ENCODE measurements at regions not wholly inside any gene's neighbourhood (a gene's known extent, or its start where the extent isn't known, plus 50 kb on each side); places are given as distances from the start of the nearest gene placed in this dataset.

- ATAC-seq = no peak
Measured at GRCh38 chr9:111193095-111193494, 136.9 kb downstream of the OR2K2 start.

GRCh38 chr9:111192650-111193049 lies 137.4 kb downstream of the OR2K2 start:
- no peak for DNase-seq
- 28% methylated on average over 2 of the region's 2 CpGs for WGBS
- Histone ChIP-seq H3K27ac (ENCODE audit: low read length) (no peak overlapping the region), H3K9me3 (ENCODE audit: control insufficient read depth, low read length) (no peaks in the 10 kb centered on the region), H3K4me3 (ENCODE audit: low read length) (no peak overlapping the region), H3K4me1 (ENCODE audit: control insufficient read depth, insufficient read depth, low read length) (no peaks in the 10 kb centered on the region), H3K27me3 (ENCODE audit: control insufficient read depth, insufficient read depth) (no peaks in the 10 kb centered on the region)
- ATAC-seq = no peak
- intact Hi-C loops (cut with DNase I) = no loop called here

More at GRCh38 chr9:111193095-111193494, 136.9 kb downstream of the OR2K2 start:
- Histone ChIP-seq H3K4me1 (ENCODE audit: control insufficient read depth, insufficient read depth, low read length) (no peaks in the 10 kb centered on the region), H3K9me3 (ENCODE audit: control insufficient read depth, low read length) (no peaks in the 10 kb centered on the region), H3K27ac (ENCODE audit: low read length) (no peak overlapping the region), H3K4me3 (ENCODE audit: low read length) (no peak overlapping the region), H3K27me3 (ENCODE audit: control insufficient read depth, insufficient read depth) (no peaks in the 10 kb centered on the region)
- intact Hi-C loops (cut with DNase I) = no loop called here
- no peak for DNase-seq

DNA sequence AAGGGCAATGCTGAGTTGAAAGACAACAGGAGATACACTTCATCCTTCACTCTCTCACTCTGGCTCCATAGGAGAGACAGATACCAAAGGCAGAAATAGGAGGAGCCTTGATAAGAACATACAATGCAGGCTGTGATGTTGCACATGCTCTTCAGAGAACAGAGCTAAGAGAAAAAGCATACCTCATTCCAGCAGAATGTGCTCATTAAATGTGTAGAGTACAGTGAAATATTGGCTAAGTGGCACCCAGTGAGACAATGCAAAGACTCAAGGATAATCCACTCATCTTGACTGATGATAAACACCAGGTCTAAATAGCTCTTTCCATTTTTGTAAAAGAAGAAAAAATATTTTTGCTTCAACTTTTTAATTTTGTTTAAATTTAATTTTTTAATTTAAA lies 139.7 kb downstream of the OR2K2 start:
- Histone ChIP-seq H3K4me1 (ENCODE audit: control insufficient read depth, insufficient read depth, low read length) (no peaks in the 10 kb centered on the region), H3K9me3 (ENCODE audit: control insufficient read depth, low read length) (no peaks in the 10 kb centered on the region), H3K27me3 (ENCODE audit: control insufficient read depth, insufficient read depth) (no peaks in the 10 kb centered on the region), H3K27ac (ENCODE audit: low read length) (no peak overlapping the region), H3K4me3 (ENCODE audit: low read length) (no peak overlapping the region)
- intact Hi-C loops (cut with DNase I) = no loop called here
- DNase-seq (no peak), ATAC-seq (no peak)

- H3K4me3 ChIP-seq (ENCODE audit: low read length) = no peak overlapping the region
- no peaks in the 10 kb centered on the region for H3K9me3 ChIP-seq (ENCODE audit: control insufficient read depth, low read length)
- DNase-seq (no peak), ATAC-seq (no peak)
- no peaks in the 10 kb centered on the region for H3K27me3 ChIP-seq (ENCODE audit: control insufficient read depth, insufficient read depth)
- no peaks in the 10 kb centered on the region for H3K4me1 ChIP-seq (ENCODE audit: control insufficient read depth, insufficient read depth, low read length)
- WGBS = 96% methylated on average over 1 of the region's 1 CpG
- intact Hi-C loops (cut with DNase I) = no loop called here
- no peak overlapping the region for H3K27ac ChIP-seq (ENCODE audit: low read length)
Measured at GRCh38 chr9:111187376-111187775, 142.6 kb downstream of the OR2K2 start.

GRCh38 chr9:111186021-111186530 lies 143.9 kb downstream of the OR2K2 start:
- Histone ChIP-seq H3K4me1 (ENCODE audit: control insufficient read depth, insufficient read depth, low read length) (no peaks in the 10 kb centered on the region), H3K27ac (ENCODE audit: low read length) (no peak overlapping the region), H3K4me3 (ENCODE audit: low read length) (no peak overlapping the region), H3K27me3 (ENCODE audit: control insufficient read depth, insufficient read depth) (no peaks in the 10 kb centered on the region), H3K9me3 (ENCODE audit: control insufficient read depth, low read length) (no peaks in the 10 kb centered on the region)
- WGBS = 90% methylated on average over 1 of the region's 1 CpG
- DNase-seq (no peak), ATAC-seq (no peak)
- intact Hi-C loops (cut with DNase I) = no loop called here

DNA sequence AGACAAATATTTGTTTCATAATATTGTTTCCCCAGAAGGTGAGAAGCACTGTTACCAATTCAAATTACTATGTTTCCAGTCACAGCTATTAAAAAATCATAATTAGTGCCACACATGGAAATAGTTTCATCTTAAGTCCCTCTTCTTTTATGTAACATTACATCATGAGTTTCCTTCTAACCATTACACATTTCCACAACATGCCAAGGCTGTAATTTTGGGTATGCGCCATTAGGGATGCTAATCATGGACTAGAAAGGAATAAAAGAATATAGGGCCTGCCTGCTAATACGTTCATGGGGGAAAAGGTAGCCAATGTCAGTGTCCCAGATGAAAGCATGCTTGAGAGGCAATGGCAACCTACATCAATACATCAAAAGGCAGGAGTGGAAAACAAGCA lies 142.5 kb upstream of the LPAR1 start:
- H3K4me1 ChIP-seq (ENCODE audit: control insufficient read depth, insufficient read depth, low read length) = peaks cover 1% of the 10 kb centered on the region
- DNase-seq = no peak
- no peaks in the 10 kb centered on the region for H3K9me3 ChIP-seq (ENCODE audit: control insufficient read depth, low read length)
- H3K27me3 ChIP-seq (ENCODE audit: control insufficient read depth, insufficient read depth) = no peaks in the 10 kb centered on the region
- no peak overlapping the region for H3K4me3 ChIP-seq (ENCODE audit: low read length)
- intact Hi-C loops (cut with DNase I) = no loop called here
- no peak overlapping the region for H3K27ac ChIP-seq (ENCODE audit: low read length)
- ATAC-seq = no peak
- WGBS = 89% methylated on average over 2 of the region's 2 CpGs

- no peak overlapping the region for H3K4me3 ChIP-seq (ENCODE audit: low read length)
- no peaks in the 10 kb centered on the region for H3K9me3 ChIP-seq (ENCODE audit: control insufficient read depth, low read length)
- intact Hi-C loops (cut with DNase I) = no loop called here
- WGBS = 73% methylated on average over 5 of the region's 5 CpGs
- ATAC-seq (no peak), DNase-seq (peak in 1 of 3 donors; percentile 41)
- peaks cover 1% of the 10 kb centered on the region for H3K4me1 ChIP-seq (ENCODE audit: control insufficient read depth, insufficient read depth, low read length)
- no peaks in the 10 kb centered on the region for H3K27me3 ChIP-seq (ENCODE audit: control insufficient read depth, insufficient read depth)
- H3K27ac ChIP-seq (ENCODE audit: low read length) = no peak overlapping the region
Measured at GRCh38 chr9:111179577-111179976, 141.3 kb upstream of the LPAR1 start.

GRCh38 chr9:111178331-111179055 lies 140.2 kb upstream of the LPAR1 start:
- Histone ChIP-seq H3K4me1 (ENCODE audit: control insufficient read depth, insufficient read depth, low read length) (peaks cover 1% of the 10 kb centered on the region), H3K4me3 (ENCODE audit: low read length) (no peak overlapping the region), H3K9me3 (ENCODE audit: control insufficient read depth, low read length) (no peaks in the 10 kb centered on the region), H3K27ac (ENCODE audit: low read length) (no peak overlapping the region), H3K27me3 (ENCODE audit: control insufficient read depth, insufficient read depth) (no peaks in the 10 kb centered on the region)
- intact Hi-C loops (cut with DNase I) = no loop called here
- peak in 1 of 3 donors; percentile 26 for DNase-seq
- ATAC-seq = no peak
- WGBS = 43% methylated on average over 9 of the region's 9 CpGs

DNA sequence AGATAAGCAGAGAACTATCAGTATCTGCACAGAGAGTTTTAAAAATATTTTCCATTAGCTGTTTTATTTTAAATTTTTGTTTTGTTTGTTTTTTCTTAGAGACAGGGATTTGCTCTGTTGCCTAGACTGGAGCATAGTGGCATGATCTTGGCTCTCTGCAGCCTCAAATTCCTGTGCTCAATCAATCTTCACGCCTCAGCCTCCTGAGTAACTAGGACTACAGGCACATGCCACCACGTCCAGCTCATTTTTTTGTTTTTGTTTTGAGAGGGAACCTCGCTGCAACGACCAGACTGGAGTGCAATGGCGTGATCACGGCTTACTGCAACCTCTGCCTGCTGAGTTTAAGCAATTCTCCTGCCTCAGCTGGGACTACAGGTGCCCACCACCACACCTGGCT lies 138.2 kb upstream of the LPAR1 start:
- Histone ChIP-seq H3K4me3 (ENCODE audit: low read length) (no peak overlapping the region), H3K27ac (ENCODE audit: low read length) (no peak overlapping the region), H3K27me3 (ENCODE audit: control insufficient read depth, insufficient read depth) (no peaks in the 10 kb centered on the region), H3K4me1 (ENCODE audit: control insufficient read depth, insufficient read depth, low read length) (peaks cover 1% of the 10 kb centered on the region), H3K9me3 (ENCODE audit: control insufficient read depth, low read length) (no peaks in the 10 kb centered on the region)
- WGBS = 80% methylated on average over 6 of the region's 6 CpGs
- ATAC-seq (no peak), DNase-seq (no peak)
- intact Hi-C loops (cut with DNase I) = no loop called here

DNA sequence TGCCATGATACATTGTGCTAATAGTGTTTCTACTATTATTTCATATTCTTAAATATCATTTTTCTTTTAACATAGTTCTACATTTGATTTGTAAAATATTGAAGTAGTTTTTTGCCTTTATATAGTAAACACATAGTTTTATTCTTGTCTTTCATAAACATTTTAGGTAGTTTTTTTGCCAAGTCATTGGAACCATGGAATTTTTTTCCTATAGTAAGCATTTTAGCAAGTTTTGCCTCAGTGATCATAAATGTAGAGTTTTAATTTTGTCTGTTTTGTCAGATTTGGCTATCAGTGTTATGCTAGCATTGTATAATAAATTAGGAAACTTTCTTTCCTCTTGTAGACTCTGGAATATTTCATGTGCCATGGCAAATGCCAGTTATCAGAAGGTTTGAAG lies 137.1 kb upstream of the LPAR1 start:
- Histone ChIP-seq H3K4me1 (ENCODE audit: control insufficient read depth, insufficient read depth, low read length) (peaks cover 1% of the 10 kb centered on the region), H3K27ac (ENCODE audit: low read length) (no peak overlapping the region), H3K9me3 (ENCODE audit: control insufficient read depth, low read length) (no peaks in the 10 kb centered on the region), H3K4me3 (ENCODE audit: low read length) (no peak overlapping the region), H3K27me3 (ENCODE audit: control insufficient read depth, insufficient read depth) (no peaks in the 10 kb centered on the region)
- intact Hi-C loops (cut with DNase I) = no loop called here
- DNase-seq = no peak
- ATAC-seq = no peak

- 94% methylated on average over 2 of the region's 2 CpGs for WGBS
- no peaks in the 10 kb centered on the region for H3K9me3 ChIP-seq (ENCODE audit: control insufficient read depth, low read length)
- ATAC-seq (no peak), DNase-seq (no peak)
- no peaks in the 10 kb centered on the region for H3K27me3 ChIP-seq (ENCODE audit: control insufficient read depth, insufficient read depth)
- intact Hi-C loops (cut with DNase I) = no loop called here
- H3K4me1 ChIP-seq (ENCODE audit: control insufficient read depth, insufficient read depth, low read length) = no peaks in the 10 kb centered on the region
- no peak overlapping the region for H3K4me3 ChIP-seq (ENCODE audit: low read length)
- no peak overlapping the region for H3K27ac ChIP-seq (ENCODE audit: low read length)
Measured at GRCh38 chr9:111167341-111167740, 129.1 kb upstream of the LPAR1 start.

All from right cardiac atrium (tissue), 5 donors.